PC-3 (cell line): ENCODE measurements at regions not wholly inside any gene's neighbourhood (a gene's known extent, or its start where the extent isn't known, plus 50 kb on each side); places are given as distances from the start of the nearest gene placed in this dataset.

Source experiments
- ATAC-seq: fragments of 200-7000 bp; cut with Tn5 transposase; 2 replicates; pipeline ENCODE4 v1.9.1; 2020; ENCODE audit warnings: mild to moderate bottlenecking, moderate library complexity
- BruUV-seq: library from RNA; stranded (reverse); fragments of 400-500 nt; replicated peaks from 2 replicates; lab custom pipeline; 2021; lab: Mats Ljungman, UMichigan
- CTCF ChIA-PET: fragments of 300-600 bp; sonication (Branson Sonifier 250); formaldehyde crosslinking; loops from one replicate; lab custom pipeline; 2022; ENCODE audit warnings: antibody characterized with exemption; lab: Charles Lee
- POLR2A ChIA-PET: fragments of 300-600 bp; sonication (Branson Sonifier 250); formaldehyde crosslinking; loops from one replicate; lab custom pipeline; 2022; ENCODE audit warnings: antibody characterized with exemption; ENCODE audit not compliant: unreplicated experiment; lab: Charles Lee
- DNase-seq: peaks from one replicate; pipeline ENCODE4 v3.0.0-alpha.2; 2015
- H2AFZ ChIP-seq: fragments of 300-600 bp; sonication (generic); 2 replicates; pipeline ENCODE4 v1.6.0; 2016; ENCODE audit warnings: antibody characterized with exemption, low read length
- H3F3A ChIP-seq: fragments of 300-600 bp; sonication (generic); one replicate; pipeline ENCODE4 v1.6.0; 2017; ENCODE audit warnings: antibody characterized with exemption, low read length, control low read depth, mild to moderate bottlenecking; ENCODE audit not compliant: unreplicated experiment
- H3K27ac ChIP-seq: fragments of 300-600 bp; sonication (generic); 2 replicates; pipeline ENCODE4 v1.5.1; 2016; ENCODE audit warnings: mild to moderate bottlenecking, low read length
- H3K27me3 ChIP-seq: fragments of 300-600 bp; sonication (generic); 2 replicates; pipeline ENCODE4 v1.6.1; 2016; ENCODE audit warnings: low read length, mixed read lengths
- H3K36me3 ChIP-seq: fragments of 300-600 bp; sonication (generic); 2 replicates; pipeline ENCODE4 v1.6.1; 2016; ENCODE audit warnings: low read depth, mixed run types, low read length, mixed read lengths
- H3K4me1 ChIP-seq: fragments of 300-600 bp; sonication (generic); 2 replicates; pipeline ENCODE4 v1.5.1; 2016; ENCODE audit warnings: low read length; ENCODE audit not compliant: insufficient read depth
- H3K4me2 ChIP-seq: fragments of 300-600 bp; sonication (generic); 2 replicates; pipeline ENCODE4 v1.6.0; 2016; ENCODE audit warnings: low read length
- H3K4me3 ChIP-seq: fragments of 300-600 bp; sonication (generic); 2 replicates; pipeline ENCODE4 v1.5.1; 2016; ENCODE audit warnings: mild to moderate bottlenecking, low read length, mixed read lengths
- H3K79me2 ChIP-seq: fragments of 300-600 bp; sonication (generic); 2 replicates; pipeline ENCODE4 v1.6.1; 2017; ENCODE audit warnings: low read length, mixed read lengths
- H3K9ac ChIP-seq: fragments of 300-600 bp; sonication (generic); 2 replicates; pipeline ENCODE4 v1.6.0; 2016; ENCODE audit warnings: mild to moderate bottlenecking, low read length
- H3K9me2 ChIP-seq: fragments of 300-600 bp; sonication (generic); replicated peaks from 2 replicates; pipeline ENCODE4 v1.6.1; 2016; ENCODE audit warnings: mixed run types, low read length, mixed read lengths
- H3K9me3 ChIP-seq: fragments of 300-600 bp; sonication (generic); 2 replicates; pipeline ENCODE4 v1.6.1; 2016; ENCODE audit warnings: low read length, mixed read lengths
- H4K20me1 ChIP-seq: fragments of 300-600 bp; sonication (generic); 2 replicates; pipeline ENCODE4 v1.6.1; 2016; ENCODE audit warnings: low read length, mixed read lengths
- CTCF ChIP-seq: fragments of 300-600 bp; sonication (generic); conservative IDR thresholded peaks from 2 replicates; pipeline ENCODE4 v1.5.1; 2017; ENCODE audit warnings: antibody characterized with exemption, low read depth, mild to moderate bottlenecking, low read length
- EZH2 ChIP-seq: fragments of 300-600 bp; sonication (generic); IDR thresholded peaks from one replicate; pipeline ENCODE4 v1.6.1; 2017; ENCODE audit warnings: antibody characterized with exemption, mild to moderate bottlenecking, low read length; ENCODE audit not compliant: unreplicated experiment
- EZH2phosphoT487 ChIP-seq: fragments of 300-600 bp; sonication (generic); IDR thresholded peaks from 2 replicates; pipeline ENCODE4 v1.6.1; 2018; ENCODE audit warnings: mild to moderate bottlenecking, antibody characterized with exemption, low read length, borderline replicate concordance
- intact Hi-C: fragments of 100-400 bp; cut with micrococcal nuclease; formaldehyde crosslinking; loops from 2 replicates; pipeline ENCODE4 v1.9.0; 2023

GRCh38 chr2:196291873-196292800 lies 120.8 kb upstream of the STK17B start:
- H3K4me3 ChIP-seq = peak overlapping the region; percentile 49
- peaks cover 54% of the 10 kb centered on the region for H3K4me1 ChIP-seq
- ATAC-seq = peak; percentile 66
- TSS peak; percentile 95 for BruUV-seq
- no peak overlapping the region for H2AFZ ChIP-seq
- H3K36me3 ChIP-seq = no peaks in the 10 kb centered on the region
- H3K27me3 ChIP-seq = no peaks in the 10 kb centered on the region
- no peaks in the 10 kb centered on the region for H3K9me2 ChIP-seq
- TF ChIP-seq EZH2 (no peak), EZH2phosphoT487 (no peak), CTCF (no peak)
- peak overlapping the region; percentile 87 for H3K4me2 ChIP-seq
- peak overlapping the region; percentile 87 for H3K9ac ChIP-seq
- intact Hi-C loops = loop anchor here (1.0 to 5.0 kb wide), 5 partner anchors 14 to 214 kb away; no protein-coding TSS in a partner anchor
- no peaks in the 10 kb centered on the region for H3K9me3 ChIP-seq
- peaks cover 4% of the 10 kb centered on the region for H3F3A ChIP-seq
- no peaks in the 10 kb centered on the region for H4K20me1 ChIP-seq
- H3K79me2 ChIP-seq = no peaks in the 10 kb centered on the region
- H3K27ac ChIP-seq = peak overlapping the region; percentile 98
- DNase-seq = peak; percentile 99
- POLR2A ChIA-PET = interaction anchor here (0.6 to 1.2 kb wide), 3 partner anchors 121 to 741 kb away, joined by 3 to 5 read pairs (median 4); partner anchors contain the start of gene STK17B
- CTCF ChIA-PET = interaction anchor here (0.5 to 1.5 kb wide), 5 partner anchors 15 to 214 kb away, joined by 3 to 11 read pairs (median 4); partner anchors contain the start of gene STK17B

- CTCF ChIA-PET = interaction anchor here (0.5 kb wide), 1 partner anchor 159 kb away, joined by 6 read pairs; no protein-coding TSS in a partner anchor
- Histone ChIP-seq H3K27me3 (no peaks in the 10 kb centered on the region), H3K9me3 (no peaks in the 10 kb centered on the region), H3K4me2 (peak overlapping the region; percentile 67), H3K9me2 (no peaks in the 10 kb centered on the region), H3K36me3 (no peaks in the 10 kb centered on the region), H3K4me1 (peaks cover 54% of the 10 kb centered on the region), H4K20me1 (no peaks in the 10 kb centered on the region), H3K4me3 (peak overlapping the region; percentile 20; the same call in 1 of the 2 replicates), H3K79me2 (no peaks in the 10 kb centered on the region), H2AFZ (no peak overlapping the region), H3K9ac (peak overlapping the region; percentile 40), H3F3A (peaks cover 4% of the 10 kb centered on the region), H3K27ac (peak overlapping the region; percentile 86)
- peak; percentile 61 for ATAC-seq
- TF ChIP-seq CTCF (no peak), EZH2phosphoT487 (no peak), EZH2 (no peak)
- POLR2A ChIA-PET = interaction anchor here (0.5 kb wide), 1 partner anchor 54 kb away, joined by 5 read pairs; no protein-coding TSS in a partner anchor
- DNase-seq = peak; percentile 96
- intact Hi-C loops = loop anchor here (1.0 to 5.0 kb wide), 6 partner anchors 21 to 133 kb away; partner anchors contain the start of gene STK17B
- no TSS peak for BruUV-seq
These were observed 122.6 kb upstream of the STK17B start for GRCh38 chr2:196293751-196294515.
